IMR-90 (cell line): ENCODE measurements at regions not wholly inside any gene's neighbourhood (a gene's known extent, or its start where the extent isn't known, plus 50 kb on each side); places are given as distances from the start of the nearest gene placed in this dataset.

Experiments
- ATAC-seq: fragments of 200-7000 bp; cut with Tn5 transposase; 2 replicates; pipeline ENCODE4 v1.9.1; 2020; ENCODE audit warnings: low read depth, mild to moderate bottlenecking, moderate library complexity
- BruUV-seq: library from RNA; stranded (reverse); fragments of 400-500 nt; replicated peaks from 2 replicates; lab custom pipeline; 2021; lab: Mats Ljungman, UMichigan
- CTCF ChIA-PET: fragments of 300-600 bp; formaldehyde crosslinking; extraction: SDS; loops from one replicate; lab custom pipeline; 2021; ENCODE audit warnings: antibody characterized with exemption; lab: Yijun Ruan, JAX
- POLR2A ChIA-PET: fragments of 300-600 bp; sonication (Branson Sonifier 250); formaldehyde crosslinking; loops from one replicate; lab custom pipeline; 2022; ENCODE audit warnings: antibody characterized with exemption; ENCODE audit not compliant: unreplicated experiment; lab: Charles Lee
- DNase-seq: peaks from one replicate; pipeline ENCODE4 v3.0.0; 2013
- H2AFZ ChIP-seq: replicated peaks from 2 replicates; pipeline ENCODE3; 2013; ENCODE audit warnings: low read length, mild to moderate bottlenecking; ENCODE audit not compliant: poor library complexity
- H2AK5ac ChIP-seq: 2 replicates; pipeline ENCODE4 v1.6.1; 2013; ENCODE audit warnings: low read depth, low read length, inconsistent platforms
- H2AK9ac ChIP-seq: replicated peaks from 2 replicates; pipeline ENCODE3; 2013; ENCODE audit warnings: mild to moderate bottlenecking, low read depth, low read length, moderate library complexity; ENCODE audit not compliant: poor library complexity
- H2BK120ac ChIP-seq: 2 replicates; pipeline ENCODE4 v1.6.1; 2013; ENCODE audit warnings: low read depth, low read length, inconsistent platforms
- H2BK15ac ChIP-seq: 3 replicates; pipeline ENCODE4 v1.6.1; 2013; ENCODE audit warnings: low read depth, low read length, inconsistent platforms
- H2BK20ac ChIP-seq: 2 replicates; pipeline ENCODE4 v1.6.1; 2013; ENCODE audit warnings: low read depth, mild to moderate bottlenecking, inconsistent platforms, low read length, moderate library complexity
- H2BK5ac ChIP-seq: 2 replicates; pipeline ENCODE4 v1.6.1; 2013; ENCODE audit warnings: mild to moderate bottlenecking, low read depth, low read length, inconsistent platforms; ENCODE audit not compliant: poor library complexity, severe bottlenecking
- H3K14ac ChIP-seq: replicated peaks from 2 replicates; pipeline ENCODE4 v1.6.1; 2013; ENCODE audit warnings: low read depth, low read length, inconsistent platforms
- H3K18ac ChIP-seq: 2 replicates; pipeline ENCODE4 v1.6.1; 2013; ENCODE audit warnings: low read depth, low read length, control low read depth
- H3K23ac ChIP-seq: 2 replicates; pipeline ENCODE4 v1.6.1; 2013; ENCODE audit warnings: low read depth, low read length, inconsistent platforms
- H3K27ac ChIP-seq: 2 replicates; pipeline ENCODE4 v1.5.1; 2013; ENCODE audit warnings: mild to moderate bottlenecking, control low read depth, low read length; ENCODE audit not compliant: insufficient read depth
- H3K27me3 ChIP-seq: 2 replicates; pipeline ENCODE4 v1.6.1; 2013; ENCODE audit warnings: low read length; ENCODE audit not compliant: control insufficient read depth, insufficient read depth
- H3K36me3 ChIP-seq: 2 replicates; pipeline ENCODE4 v1.6.1; 2013; ENCODE audit warnings: low read length, mixed read lengths; ENCODE audit not compliant: control insufficient read depth, insufficient read depth
- H3K4ac ChIP-seq: 2 replicates; pipeline ENCODE4 v1.6.1; 2013; ENCODE audit warnings: low read depth, low read length, inconsistent platforms
- H3K4me1 ChIP-seq: 2 replicates; pipeline ENCODE4 v1.6.1; 2013; ENCODE audit warnings: low read length, mixed read lengths; ENCODE audit not compliant: control insufficient read depth, insufficient read depth
- H3K4me2 ChIP-seq: 2 replicates; pipeline ENCODE4 v1.6.1; 2013; ENCODE audit warnings: low read depth, mild to moderate bottlenecking, control low read depth, low read length, moderate library complexity
- H3K4me3 ChIP-seq: 2 replicates; pipeline ENCODE4 v1.5.1; 2013; ENCODE audit warnings: low read depth, mild to moderate bottlenecking, control low read depth, low read length, moderate library complexity; ENCODE audit not compliant: insufficient read depth
- H3K56ac ChIP-seq: 2 replicates; pipeline ENCODE4 v1.6.1; 2013; ENCODE audit warnings: low read length, inconsistent platforms; ENCODE audit not compliant: insufficient read depth; ENCODE audit errors: extremely low read depth
- H3K79me1 ChIP-seq, 2 experiments: 2 replicates each; pipeline ENCODE4 v1.6.1; 2013; ENCODE audit warnings: low read length in 2 of 2, inconsistent platforms in 1 of 2, low read depth in 1 of 2
- H3K9ac ChIP-seq: 2 replicates; pipeline ENCODE4 v1.6.1; 2013; ENCODE audit warnings: low read depth, low read length, control low read depth
- H3K9me1 ChIP-seq: 2 replicates; pipeline ENCODE4 v1.6.1; 2013; ENCODE audit warnings: low read length, inconsistent platforms; ENCODE audit not compliant: insufficient read depth
- H3K9me3 ChIP-seq: 2 replicates; pipeline ENCODE4 v1.6.1; 2013; ENCODE audit warnings: low read length; ENCODE audit not compliant: control insufficient read depth, insufficient read depth
- H4K20me1 ChIP-seq: 2 replicates; pipeline ENCODE4 v1.6.1; 2013; ENCODE audit warnings: low read length, inconsistent platforms; ENCODE audit not compliant: insufficient read depth
- H4K5ac ChIP-seq: 2 replicates; pipeline ENCODE4 v1.6.1; 2013; ENCODE audit warnings: mild to moderate bottlenecking, low read depth, low read length, control low read depth
- H4K8ac ChIP-seq, 2 experiments: 2 replicates each; pipeline ENCODE4 v1.6.1; 2013; ENCODE audit warnings: low read depth in 2 of 2, low read length in 2 of 2, control low read depth in 1 of 2, inconsistent platforms in 1 of 2
- H4K91ac ChIP-seq: 2 replicates; pipeline ENCODE4 v1.6.1; 2013; ENCODE audit warnings: low read depth, low read length, inconsistent platforms; ENCODE audit not compliant: insufficient read depth
- CEBPB ChIP-seq: IDR thresholded peaks from 2 replicates; pipeline ENCODE4 v1.6.1; 2012; ENCODE audit warnings: low read depth, low read length, improper control_type of control experiment
- FOS ChIP-seq: fragments of 150-350 bp; IDR thresholded peaks from 2 replicates; pipeline ENCODE4 v1.6.1; 2016; ENCODE audit warnings: low read depth, low read length
- MXI1 ChIP-seq: IDR thresholded peaks from 2 replicates; pipeline ENCODE4 v1.6.1; 2012; ENCODE audit warnings: low read depth, mild to moderate bottlenecking, low read length, moderate library complexity, borderline replicate concordance
- POLR2A ChIP-seq: IDR thresholded peaks from 2 replicates; pipeline ENCODE4 v1.6.1; 2012; ENCODE audit warnings: mild to moderate bottlenecking, low read depth, low read length
- USF2 ChIP-seq: fragments of 150-350 bp; IDR thresholded peaks from 2 replicates; pipeline ENCODE4 v1.6.1; 2017; ENCODE audit warnings: mild to moderate bottlenecking, antibody characterized with exemption, low read length, low read depth
- WGBS, 2 experiments: methylation state at CpG; one replicate each; pipeline versions ENCODE4 v1.1.5 to v1.1.7; 2013; ENCODE audit warnings: missing lambda C conversion rate in 2 of 2; ENCODE audit not compliant: insufficient read length in 1 of 2; ENCODE audit errors: extremely low coverage in 2 of 2; 5-methylcytosine and 5-hydroxymethylcytosine counted together
- dilution Hi-C: fragments of 300-500 bp; cut with HindIII; formaldehyde crosslinking; loops from one replicate; pipeline ENCODE4 v1.14.3; 2018; ENCODE audit warnings: low sequenced_read_pairs; ENCODE audit not compliant: unreplicated experiment
- in situ Hi-C: fragments of 300-500 bp; cut with MboI; formaldehyde crosslinking; loops from 3 replicates; pipeline ENCODE4 v1.14.3; 2019; ENCODE audit warnings: low sequenced_read_pairs, inconsistent platforms, mixed read lengths
- intact Hi-C: fragments of 100-400 bp; cut with micrococcal nuclease; formaldehyde crosslinking; loops from 2 replicates; pipeline ENCODE4 v1.10.0; 2022

- Histone ChIP-seq H3K36me3 (no peaks in the 10 kb centered on the region), H3K23ac (no peak overlapping the region), H3K4me3 (no peak overlapping the region), H3K27ac (no peak overlapping the region), H2AK5ac (peak overlapping the region; percentile 2; the same call in 1 of the 2 replicates), H2AFZ (peak overlapping the region; percentile 43), H3K9ac (no peak overlapping the region), H4K8ac (no peak overlapping the region), H2BK15ac (no peak overlapping the region), H3K9me3 (no peaks in the 10 kb centered on the region), H2BK5ac (no peak overlapping the region), H3K56ac (no peak overlapping the region), H3K27me3 (no peaks in the 10 kb centered on the region; the same call in 1 of the 2 replicates), H3K14ac (no peak overlapping the region), H2BK20ac (no peak overlapping the region), H3K79me1 (no peaks in the 10 kb centered on the region), H3K4me2 (no peak overlapping the region), H2AK9ac (no peak overlapping the region), H4K91ac (no peak overlapping the region), H3K18ac (no peak overlapping the region), H4K20me1 (no peaks in the 10 kb centered on the region), H3K4ac (no peak overlapping the region), H4K5ac (no peak overlapping the region), H2BK120ac (no peak overlapping the region), H3K4me1 (peaks cover 2% of the 10 kb centered on the region; the same call in 1 of the 2 replicates), H3K9me1 (0 out of 2 replicates have a peak, but pooled peaks cover 5% of the 10 kb centered on the region)
- ChIA-PET POLR2A (no interaction called here), CTCF (no interaction called here)
- 82% methylated on average over 3 of the region's 9 CpGs; no CpG with 5 or more reads in 1 of the 2 experiments for WGBS, 2 experiments
- intact Hi-C loops: no loop called here
- no TSS peak for BruUV-seq
- TF ChIP-seq USF2 (peak; percentile 34; the same call in 1 of the 2 replicates), POLR2A (no peak), FOS (no peak), MXI1 (no peak), CEBPB (no peak)
- dilution Hi-C loops: no loop called here
- no peak for DNase-seq
- no peak for ATAC-seq
- in situ Hi-C loops: no loop called here
Measured at GRCh38 chr16:24624102-24624501, 84.7 kb downstream of the RBBP6 start.
